ENCODE measurements at regions not wholly inside any gene's neighbourhood (a gene's known extent, or its start where the extent isn't known, plus 50 kb on each side); places are given as distances from the start of the nearest gene placed in this dataset.

- DNase-seq (no peak), ATAC-seq (ENCODE audit: low read depth in 2 of 2) (no peak)
- no peaks in the 10 kb centered on the region for H3K36me3 Mint-ChIP-seq
- peaks cover 0 to 1% (median 0%) of the 10 kb centered on the region in 7 donors for H3K9me3 Mint-ChIP-seq
- Histone ChIP-seq H3K27ac (ENCODE audit: insufficient read depth, low read length, poor library complexity, severe bottlenecking) (no peak overlapping the region), H3K9me3 (ENCODE audit: control insufficient read depth in 2 of 2, low read length in 2 of 2) (no peaks in the 10 kb centered on the region), H3K27me3 (ENCODE audit: control insufficient read depth, insufficient read depth, low read length) (no peaks in the 10 kb centered on the region), H3K4me3 (ENCODE audit: low read depth, low read length) (no peak overlapping the region), H3K4me1 (ENCODE audit: control insufficient read depth, insufficient read depth, low read length, poor library complexity, severe bottlenecking) (no peaks in the 10 kb centered on the region), H3K36me3 (ENCODE audit: control insufficient read depth, insufficient read depth, low read length) (no peaks in the 10 kb centered on the region)
- H3K27ac Mint-ChIP-seq, result no peak overlapping the region
- H3K4me1 Mint-ChIP-seq, result no peaks in the 10 kb centered on the region
- no peak overlapping the region for H3K4me3 Mint-ChIP-seq
- H3K27me3 Mint-ChIP-seq, result peaks cover 9% of the 10 kb centered on the region
Observed at GRCh38 chr3:132189601-132190000, 127.6 kb upstream of the ACP3 start.

GRCh38 chr3:132196113-132196512, 121.1 kb upstream of the ACP3 start:
- Mint-ChIP-seq H3K27ac (no peak overlapping the region), H3K4me3 (no peak overlapping the region), H3K27me3 (no peaks in the 10 kb centered on the region), H3K4me1 (no peaks in the 10 kb centered on the region), H3K36me3 (no peaks in the 10 kb centered on the region), H3K9me3 (peaks cover 0 to 2% (median 0%) of the 10 kb centered on the region in 7 donors)
- no peak for ATAC-seq (ENCODE audit: low read depth in 2 of 2)
- no peaks in the 10 kb centered on the region for H3K36me3 ChIP-seq (ENCODE audit: control insufficient read depth, insufficient read depth, low read length)
- H3K9me3 ChIP-seq (ENCODE audit: control insufficient read depth in 2 of 2, low read length in 2 of 2), result no peaks in the 10 kb centered on the region
- H3K4me3 ChIP-seq (ENCODE audit: low read depth, low read length), result no peak overlapping the region
- DNase-seq, result no peak
- H3K4me1 ChIP-seq (ENCODE audit: control insufficient read depth, insufficient read depth, low read length, poor library complexity, severe bottlenecking), result no peaks in the 10 kb centered on the region
- no peaks in the 10 kb centered on the region for H3K27me3 ChIP-seq (ENCODE audit: control insufficient read depth, insufficient read depth, low read length)
- H3K27ac ChIP-seq (ENCODE audit: insufficient read depth, low read length, poor library complexity, severe bottlenecking), result no peak overlapping the region

DNA sequence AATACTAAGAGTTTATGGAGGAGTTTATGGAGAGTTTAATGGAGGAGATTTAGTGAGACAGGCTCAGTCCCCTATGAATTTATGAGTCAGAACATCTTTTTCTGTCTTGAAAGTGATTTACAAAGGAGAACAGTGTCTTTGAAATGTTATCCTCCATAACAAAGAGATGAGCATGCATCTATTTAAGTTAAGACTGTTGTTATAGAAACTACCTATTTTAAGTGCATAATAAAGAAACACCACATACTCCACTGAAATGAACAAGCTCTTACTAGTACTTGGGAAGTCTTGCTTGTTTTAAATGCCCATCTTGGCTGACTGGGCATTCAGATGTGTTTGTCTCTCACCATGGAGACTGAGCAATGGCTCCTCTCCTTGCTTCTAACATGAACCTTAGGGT, 118.7 kb upstream of the ACP3 start:
- Mint-ChIP-seq H3K36me3 (no peaks in the 10 kb centered on the region), H3K9me3 (peaks cover 0 to 2% (median 0%) of the 10 kb centered on the region in 7 donors), H3K27ac (no peak overlapping the region), H3K4me1 (no peaks in the 10 kb centered on the region), H3K4me3 (no peak overlapping the region), H3K27me3 (no peaks in the 10 kb centered on the region)
- DNase-seq (no peak), ATAC-seq (ENCODE audit: low read depth in 2 of 2) (no peak)
- Histone ChIP-seq H3K27me3 (ENCODE audit: control insufficient read depth, insufficient read depth, low read length) (no peaks in the 10 kb centered on the region), H3K4me3 (ENCODE audit: low read depth, low read length) (no peak overlapping the region), H3K9me3 (ENCODE audit: control insufficient read depth in 2 of 2, low read length in 2 of 2) (no peaks in the 10 kb centered on the region), H3K36me3 (ENCODE audit: control insufficient read depth, insufficient read depth, low read length) (no peaks in the 10 kb centered on the region), H3K27ac (ENCODE audit: insufficient read depth, low read length, poor library complexity, severe bottlenecking) (no peak overlapping the region), H3K4me1 (ENCODE audit: control insufficient read depth, insufficient read depth, low read length, poor library complexity, severe bottlenecking) (no peaks in the 10 kb centered on the region)

DNA sequence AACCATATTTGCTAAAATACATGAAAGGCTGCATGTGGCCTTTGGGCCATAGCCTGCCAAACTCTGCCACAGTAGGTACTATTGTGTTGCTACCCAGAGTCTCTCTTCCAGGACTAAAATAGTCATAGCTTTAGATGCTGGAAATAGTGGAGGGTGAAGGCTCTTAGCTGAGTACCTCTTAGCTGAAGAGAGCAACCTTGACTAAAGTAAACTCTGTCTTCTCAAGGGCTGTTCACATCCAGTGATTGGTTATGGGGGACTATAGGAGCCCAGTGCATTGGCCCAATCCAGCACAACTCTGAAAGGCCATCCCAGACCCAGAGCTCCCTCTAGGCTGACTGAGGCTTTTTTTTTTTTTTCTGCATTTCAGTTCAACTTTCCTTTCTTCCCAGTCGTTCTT, 117.8 kb upstream of the ACP3 start:
- H3K4me1 ChIP-seq (ENCODE audit: control insufficient read depth, insufficient read depth, low read length, poor library complexity, severe bottlenecking), result no peaks in the 10 kb centered on the region
- ATAC-seq (ENCODE audit: low read depth in 2 of 2) (no peak), DNase-seq (no peak)
- no peak overlapping the region for H3K4me3 ChIP-seq (ENCODE audit: low read depth, low read length)
- H3K4me3 Mint-ChIP-seq, result no peak overlapping the region
- no peaks in the 10 kb centered on the region for H3K36me3 ChIP-seq (ENCODE audit: control insufficient read depth, insufficient read depth, low read length)
- no peak overlapping the region for H3K27ac Mint-ChIP-seq
- H3K36me3 Mint-ChIP-seq, result no peaks in the 10 kb centered on the region
- no peaks in the 10 kb centered on the region for H3K27me3 ChIP-seq (ENCODE audit: control insufficient read depth, insufficient read depth, low read length)
- H3K9me3 Mint-ChIP-seq, result peaks cover 0 to 2% (median 0%) of the 10 kb centered on the region in 7 donors
- no peaks in the 10 kb centered on the region for H3K4me1 Mint-ChIP-seq
- no peaks in the 10 kb centered on the region for H3K27me3 Mint-ChIP-seq
- H3K27ac ChIP-seq (ENCODE audit: insufficient read depth, low read length, poor library complexity, severe bottlenecking), result no peak overlapping the region
- no peaks in the 10 kb centered on the region for H3K9me3 ChIP-seq (ENCODE audit: control insufficient read depth in 2 of 2, low read length in 2 of 2)

DNA sequence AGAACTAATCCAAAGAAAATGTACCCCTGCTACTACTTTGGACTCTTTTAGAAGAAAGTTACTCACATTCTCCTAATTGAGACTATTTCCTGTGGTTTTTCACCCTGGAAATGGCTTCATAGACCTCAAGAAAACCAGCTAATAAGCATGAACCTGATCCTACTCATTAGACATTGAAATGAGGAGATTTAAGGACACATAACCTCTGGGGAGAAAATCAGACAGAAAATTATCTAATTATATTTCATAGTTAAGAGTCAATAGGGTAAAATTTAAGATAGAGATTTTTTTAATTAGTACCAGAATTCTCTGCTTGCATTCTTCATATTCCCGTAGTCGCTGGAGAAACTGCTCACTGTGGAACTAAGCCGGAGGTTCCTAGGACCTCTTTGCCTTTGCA, 114.6 kb upstream of the ACP3 start:
- Histone ChIP-seq H3K4me1 (ENCODE audit: control insufficient read depth, insufficient read depth, low read length, poor library complexity, severe bottlenecking) (no peaks in the 10 kb centered on the region), H3K27ac (ENCODE audit: insufficient read depth, low read length, poor library complexity, severe bottlenecking) (no peak overlapping the region), H3K27me3 (ENCODE audit: control insufficient read depth, insufficient read depth, low read length) (no peaks in the 10 kb centered on the region), H3K4me3 (ENCODE audit: low read depth, low read length) (no peak overlapping the region), H3K36me3 (ENCODE audit: control insufficient read depth, insufficient read depth, low read length) (no peaks in the 10 kb centered on the region), H3K9me3 (ENCODE audit: control insufficient read depth in 2 of 2, low read length in 2 of 2) (no peaks in the 10 kb centered on the region)
- DNase-seq (no peak), ATAC-seq (ENCODE audit: low read depth in 2 of 2) (no peak)
- H3K4me1 Mint-ChIP-seq, result no peaks in the 10 kb centered on the region
- H3K36me3 Mint-ChIP-seq, result no peaks in the 10 kb centered on the region
- H3K27ac Mint-ChIP-seq, result no peak overlapping the region
- H3K4me3 Mint-ChIP-seq, result no peak overlapping the region
- peaks cover 4% of the 10 kb centered on the region for H3K27me3 Mint-ChIP-seq
- peaks cover 0 to 1% (median 0%) of the 10 kb centered on the region in 7 donors for H3K9me3 Mint-ChIP-seq

DNA sequence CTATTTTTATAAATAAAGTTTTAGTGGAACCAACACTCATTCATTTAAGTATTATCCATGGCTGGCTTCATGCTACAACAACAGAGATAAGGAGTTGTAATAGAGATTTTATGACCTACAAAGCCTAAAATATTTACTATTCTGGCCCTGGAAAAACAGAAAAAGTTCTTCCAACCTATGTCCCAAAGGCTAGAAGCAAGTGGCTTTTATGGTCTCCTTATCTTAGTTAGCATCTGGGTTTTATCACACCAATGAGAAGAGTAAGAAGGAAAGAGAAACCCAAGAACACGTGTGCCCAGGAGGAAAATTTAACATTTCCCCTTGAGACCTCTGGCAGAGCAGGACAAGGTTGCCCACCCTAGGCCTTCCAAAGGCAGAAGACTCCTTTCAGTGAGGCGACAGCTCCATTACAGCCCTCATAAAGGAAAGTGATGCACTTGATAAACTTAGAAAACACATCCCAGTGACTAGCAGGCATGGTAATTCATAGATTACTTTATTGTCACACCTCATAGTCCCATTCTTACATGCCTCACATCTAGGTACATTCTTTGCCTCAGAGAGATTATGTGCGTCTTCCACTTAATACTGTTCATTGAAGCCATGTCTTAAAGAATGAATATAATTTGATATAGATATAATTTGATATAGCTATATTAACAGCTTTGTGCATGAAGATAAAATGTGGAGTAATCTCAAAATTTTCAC, 113.2 kb upstream of the ACP3 start:
- H3K27ac Mint-ChIP-seq, result no peak overlapping the region
- no peaks in the 10 kb centered on the region for H3K36me3 Mint-ChIP-seq
- H3K4me3 Mint-ChIP-seq, result no peak overlapping the region
- peaks cover 0 to 1% (median 0%) of the 10 kb centered on the region in 7 donors for H3K9me3 Mint-ChIP-seq
- DNase-seq (no peak), ATAC-seq (ENCODE audit: low read depth in 2 of 2) (no peak)
- Histone ChIP-seq H3K4me1 (ENCODE audit: control insufficient read depth, insufficient read depth, low read length, poor library complexity, severe bottlenecking) (no peaks in the 10 kb centered on the region), H3K27ac (ENCODE audit: insufficient read depth, low read length, poor library complexity, severe bottlenecking) (no peak overlapping the region), H3K9me3 (ENCODE audit: control insufficient read depth in 2 of 2, low read length in 2 of 2) (no peaks in the 10 kb centered on the region), H3K36me3 (ENCODE audit: control insufficient read depth, insufficient read depth, low read length) (no peaks in the 10 kb centered on the region), H3K4me3 (ENCODE audit: low read depth, low read length) (no peak overlapping the region), H3K27me3 (ENCODE audit: control insufficient read depth, insufficient read depth, low read length) (no peaks in the 10 kb centered on the region)
- H3K27me3 Mint-ChIP-seq, result peaks cover 4% of the 10 kb centered on the region
- no peaks in the 10 kb centered on the region for H3K4me1 Mint-ChIP-seq

DNA sequence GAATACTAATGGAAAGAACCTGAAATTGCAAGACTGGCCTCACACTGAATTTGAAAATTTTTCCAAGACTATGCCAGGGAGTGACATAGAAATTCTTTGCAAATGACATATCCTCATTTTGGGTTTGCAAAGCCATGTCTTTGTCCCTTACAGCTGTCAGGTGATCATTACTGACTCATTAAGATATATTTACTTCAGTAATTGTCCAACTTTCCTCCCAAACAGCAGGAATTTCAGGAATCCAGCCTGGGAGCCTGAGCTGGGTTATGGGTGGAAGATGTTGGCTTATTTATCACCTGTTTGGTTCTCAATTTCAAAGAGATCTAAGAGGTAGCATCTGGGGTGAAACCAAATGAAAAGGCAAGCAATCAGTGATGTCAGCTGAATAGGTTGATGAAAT, 111.6 kb upstream of the ACP3 start:
- Histone ChIP-seq H3K36me3 (ENCODE audit: control insufficient read depth, insufficient read depth, low read length) (no peaks in the 10 kb centered on the region), H3K27me3 (ENCODE audit: control insufficient read depth, insufficient read depth, low read length) (no peaks in the 10 kb centered on the region), H3K4me3 (ENCODE audit: low read depth, low read length) (no peak overlapping the region), H3K9me3 (ENCODE audit: control insufficient read depth in 2 of 2, low read length in 2 of 2) (no peaks in the 10 kb centered on the region), H3K4me1 (ENCODE audit: control insufficient read depth, insufficient read depth, low read length, poor library complexity, severe bottlenecking) (no peaks in the 10 kb centered on the region), H3K27ac (ENCODE audit: insufficient read depth, low read length, poor library complexity, severe bottlenecking) (no peak overlapping the region)
- H3K4me3 Mint-ChIP-seq, result no peak overlapping the region
- H3K36me3 Mint-ChIP-seq, result no peaks in the 10 kb centered on the region
- H3K27me3 Mint-ChIP-seq, result peaks cover 12% of the 10 kb centered on the region
- ATAC-seq (ENCODE audit: low read depth in 2 of 2) (no peak), DNase-seq (no peak)
- H3K27ac Mint-ChIP-seq, result no peak overlapping the region
- H3K4me1 Mint-ChIP-seq, result no peaks in the 10 kb centered on the region
- H3K9me3 Mint-ChIP-seq, result peaks cover 0 to 1% (median 0%) of the 10 kb centered on the region in 7 donors

DNA sequence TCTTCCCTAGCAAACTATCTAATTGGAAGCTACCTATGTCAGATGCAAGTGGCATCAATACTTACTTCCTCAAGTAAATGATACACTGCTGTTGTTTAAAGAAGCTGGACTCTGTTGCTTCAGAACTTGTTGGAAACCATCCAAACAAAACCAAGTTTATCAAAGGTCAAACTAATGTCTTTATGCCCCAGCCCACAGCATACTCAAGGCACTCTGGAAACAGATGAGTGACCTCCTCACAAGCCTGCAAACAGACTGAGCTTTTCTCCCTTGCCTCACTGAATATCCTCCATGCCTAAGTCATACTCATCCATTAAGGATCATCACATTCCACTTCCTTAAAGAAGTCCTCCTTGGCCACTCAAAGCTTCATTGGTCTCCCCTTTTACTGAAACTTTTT, 107.4 kb upstream of the ACP3 start:
- Histone ChIP-seq H3K4me3 (ENCODE audit: low read depth, low read length) (no peak overlapping the region), H3K9me3 (ENCODE audit: control insufficient read depth in 2 of 2, low read length in 2 of 2) (no peaks in the 10 kb centered on the region), H3K4me1 (ENCODE audit: control insufficient read depth, insufficient read depth, low read length, poor library complexity, severe bottlenecking) (no peaks in the 10 kb centered on the region), H3K36me3 (ENCODE audit: control insufficient read depth, insufficient read depth, low read length) (no peaks in the 10 kb centered on the region), H3K27me3 (ENCODE audit: control insufficient read depth, insufficient read depth, low read length) (no peaks in the 10 kb centered on the region), H3K27ac (ENCODE audit: insufficient read depth, low read length, poor library complexity, severe bottlenecking) (no peak overlapping the region)
- peaks cover 0 to 1% (median 0%) of the 10 kb centered on the region in 7 donors for H3K9me3 Mint-ChIP-seq
- peaks cover 15% of the 10 kb centered on the region for H3K27me3 Mint-ChIP-seq
- H3K36me3 Mint-ChIP-seq, result no peaks in the 10 kb centered on the region
- no peak for DNase-seq
- H3K27ac Mint-ChIP-seq, result no peak overlapping the region
- ATAC-seq (ENCODE audit: low read depth in 2 of 2), result no peak
- no peak overlapping the region for H3K4me3 Mint-ChIP-seq
- no peaks in the 10 kb centered on the region for H3K4me1 Mint-ChIP-seq

All from CD4-positive, CD25-positive, alpha-beta regulatory T cell (primary cell).